ENCODE measurements at regions not wholly inside any gene's neighbourhood (a gene's known extent, or its start where the extent isn't known, plus 50 kb on each side); places are given as distances from the start of the nearest gene placed in this dataset.
A peak's percentile ranks its signal among the peaks of the same experiment; 100 is the strongest.
"Not testable (repeated sequence)": the region's sequence is repeated elsewhere in the genome, so short reads cannot be mapped to it uniquely, and the experiment has no call there.

DNA sequence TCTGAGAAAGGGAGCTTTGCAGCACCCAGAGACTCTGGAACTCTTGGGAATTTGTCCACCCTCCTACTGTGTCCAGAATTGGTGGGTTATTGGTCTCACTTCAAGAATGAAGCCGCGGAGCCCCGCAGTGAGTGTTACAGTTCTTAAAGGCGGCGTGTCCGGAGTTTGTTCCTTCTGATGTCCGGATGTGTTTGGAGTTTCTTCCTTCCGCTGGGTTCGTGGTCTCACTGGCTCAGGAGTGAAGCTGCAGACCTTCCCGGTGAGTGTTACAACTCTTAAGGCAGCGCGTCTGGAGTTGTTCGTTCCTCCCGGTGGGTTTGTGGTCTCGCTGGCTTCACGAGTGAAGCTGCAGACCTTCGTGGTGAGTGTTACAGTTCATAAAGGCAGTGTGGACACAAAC, 824.7 kb downstream of the LRRTM4 start:
- intact Hi-C loops (cut with DNase I), result not testable (repeated sequence)

DNA sequence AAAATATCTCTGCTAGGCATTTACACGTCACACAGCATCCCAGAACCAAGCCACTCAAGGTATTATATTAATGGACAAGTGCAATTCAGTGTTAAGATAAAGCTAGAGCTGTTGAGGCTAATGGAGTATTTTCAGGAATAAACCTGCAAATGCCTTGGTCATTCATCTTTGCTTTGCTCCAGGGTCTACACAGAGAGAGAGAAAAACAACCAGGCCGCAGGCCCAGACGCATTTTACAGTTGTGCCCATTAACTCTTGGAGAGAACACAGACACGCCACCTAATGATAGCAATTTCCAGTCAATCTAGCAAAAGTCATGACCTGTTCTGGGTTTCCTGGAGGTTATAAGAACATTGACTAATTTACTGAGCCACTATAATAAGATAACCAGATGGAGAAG, 829.3 kb downstream of the LRRTM4 start:
- DNase-seq (ENCODE audit: low spot score), result no peak
- intact Hi-C loops (cut with DNase I), result no loop called here

More for the DNA sequence above, 824.7 kb downstream of the LRRTM4 start:
- DNase-seq (ENCODE audit: low spot score), result peak; percentile 58

DNA sequence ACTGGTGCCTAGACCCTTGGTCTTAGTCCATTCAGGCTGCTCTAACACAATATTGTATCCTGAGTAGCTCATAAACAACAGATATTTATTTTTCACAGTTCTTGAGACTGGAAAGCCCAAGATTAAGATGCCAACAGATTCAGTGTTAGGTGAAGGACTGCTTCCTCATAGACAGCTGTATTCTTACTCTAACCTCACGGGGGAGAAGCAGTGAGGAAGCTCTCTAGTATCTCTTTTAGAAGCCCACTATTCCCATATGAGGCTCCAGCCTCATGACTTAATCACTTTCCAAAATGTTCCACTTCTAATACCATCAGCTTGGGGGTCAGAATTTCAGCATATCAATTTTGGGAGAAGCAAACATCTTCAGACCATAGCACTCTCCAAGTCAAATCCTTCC, 833.4 kb downstream of the LRRTM4 start:
- DNase-seq (ENCODE audit: low spot score), result no peak
- intact Hi-C loops (cut with DNase I), result no loop called here

DNA sequence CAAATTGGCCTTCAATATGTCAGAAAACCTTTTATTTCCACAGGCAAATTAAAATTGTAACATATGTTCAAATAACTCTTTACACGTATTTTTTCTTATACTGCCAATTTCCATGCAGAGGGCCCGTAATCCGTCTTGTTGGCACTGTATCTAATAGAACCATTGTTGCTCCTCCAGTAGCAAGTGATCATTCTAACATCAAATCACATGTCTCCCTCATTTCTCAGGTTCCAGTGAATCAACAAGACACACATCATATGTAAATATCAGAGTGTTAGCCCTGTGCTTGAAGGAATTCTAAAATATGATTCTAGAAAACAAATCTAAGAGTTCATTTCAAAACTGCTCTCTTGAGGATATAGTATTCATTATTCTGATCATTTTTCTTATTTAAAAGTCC, 834.3 kb downstream of the LRRTM4 start:
- intact Hi-C loops (cut with DNase I), result no loop called here
- no peak for DNase-seq (ENCODE audit: low spot score)

DNA sequence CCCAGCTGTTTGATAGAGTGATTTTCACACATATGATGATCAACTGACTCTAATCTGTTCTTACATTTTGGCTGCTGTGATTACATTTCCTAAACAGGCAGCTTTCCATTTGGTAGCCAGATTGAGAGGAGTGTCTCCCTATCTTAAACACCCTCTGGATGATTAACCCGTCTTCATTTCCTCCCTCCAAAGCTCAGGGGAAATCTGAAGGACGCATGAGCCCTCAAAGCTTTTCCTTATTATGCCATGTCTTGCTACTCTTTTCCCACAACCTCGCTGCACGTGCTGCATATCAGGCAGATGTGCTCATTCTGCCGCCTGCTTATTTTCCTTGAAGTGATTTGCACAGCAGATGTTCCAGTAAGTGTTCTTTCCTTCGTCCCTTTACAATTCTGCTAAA, 837.4 kb downstream of the LRRTM4 start:
- DNase-seq (ENCODE audit: low spot score), result no peak
- intact Hi-C loops (cut with DNase I), result no loop called here

DNA sequence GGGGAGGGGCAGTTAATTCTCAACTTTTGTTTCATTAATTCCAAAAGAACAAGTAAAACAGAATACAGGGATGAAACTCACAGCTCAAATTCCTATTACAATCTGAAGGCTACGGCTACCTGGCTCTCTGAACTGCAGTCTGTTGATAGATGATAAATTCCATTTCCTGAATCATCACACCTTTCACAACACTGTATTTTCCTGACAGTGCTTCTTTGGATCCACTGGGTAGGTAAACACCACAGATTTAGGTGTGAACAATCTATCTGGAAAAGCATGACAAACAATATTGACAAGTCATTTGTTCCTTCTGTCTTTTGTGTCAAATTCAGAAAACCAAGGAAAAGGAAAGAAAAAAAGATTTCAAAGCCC, 843.2 kb downstream of the LRRTM4 start:
- intact Hi-C loops (cut with DNase I), result no loop called here
- DNase-seq (ENCODE audit: low spot score), result no peak

DNA sequence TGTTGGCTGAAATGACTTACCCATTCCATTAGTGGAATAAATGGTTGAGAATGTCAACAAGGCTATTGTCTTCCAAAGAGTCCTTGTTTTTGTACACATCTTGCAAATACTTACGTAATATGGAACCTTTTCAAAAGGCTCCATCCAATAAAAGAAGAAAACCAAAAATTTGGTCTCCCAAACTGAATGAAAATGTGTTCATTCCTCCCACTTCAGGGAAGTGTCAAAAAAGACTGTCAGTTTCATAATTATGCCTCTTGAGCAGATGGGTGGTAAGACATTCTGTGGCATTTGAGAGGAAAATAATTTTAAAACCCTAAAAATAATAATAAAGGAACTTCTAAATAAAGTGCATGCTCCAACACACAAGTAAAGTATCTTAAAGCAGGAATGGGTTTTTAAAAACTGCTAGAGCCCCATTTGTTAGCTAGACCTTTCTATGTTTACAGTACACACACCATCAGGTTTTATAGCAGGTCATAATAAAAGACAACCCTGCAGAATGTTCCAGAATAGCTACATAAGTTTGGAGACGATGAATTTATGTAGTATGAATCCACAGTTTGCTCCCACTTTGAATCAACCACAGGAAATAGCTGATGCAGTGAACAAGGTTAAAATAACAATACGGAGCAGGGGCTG, 843.7 kb downstream of the LRRTM4 start:
- DNase-seq (ENCODE audit: low spot score), result no peak
- intact Hi-C loops (cut with DNase I), result no loop called here

DNA sequence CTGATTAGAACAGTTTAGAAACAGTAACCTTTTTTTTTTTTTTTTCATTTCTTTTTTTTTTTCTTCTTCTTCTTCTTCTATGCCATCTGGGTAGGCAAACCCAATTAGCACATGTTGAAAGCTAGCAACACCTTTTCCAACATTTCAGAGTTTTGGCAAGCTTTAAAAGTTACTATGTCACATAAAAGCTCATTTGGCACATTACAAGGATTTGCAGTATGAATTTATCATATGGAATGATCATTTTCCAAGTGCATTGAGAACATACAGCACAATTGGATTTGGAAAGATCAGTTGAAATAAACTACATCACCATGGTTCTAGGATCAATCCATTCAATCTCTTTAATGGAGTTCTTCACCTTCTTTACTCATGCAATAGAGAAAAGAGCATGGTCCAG, 847.0 kb downstream of the LRRTM4 start:
- no peak for DNase-seq (ENCODE audit: low spot score)
- intact Hi-C loops (cut with DNase I), result no loop called here

DNA sequence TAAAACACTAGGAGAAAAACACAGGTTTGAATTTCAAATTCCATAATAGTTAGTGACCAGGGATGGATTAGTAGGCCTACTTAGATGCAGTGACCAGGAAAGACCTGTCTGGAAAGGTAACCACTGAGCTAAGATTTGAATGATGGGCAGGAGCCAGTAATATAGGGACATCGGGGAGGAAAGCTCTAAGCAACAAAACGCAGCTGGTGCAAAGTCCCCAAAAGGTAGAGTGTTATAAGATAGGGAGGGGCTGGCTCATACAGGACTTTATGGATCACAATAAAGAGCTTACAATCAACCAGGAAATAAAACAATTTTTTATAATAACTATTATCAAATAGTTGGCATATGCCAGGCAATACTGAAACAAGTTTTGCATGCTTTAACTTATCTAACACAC, 849.4 kb downstream of the LRRTM4 start:
- intact Hi-C loops (cut with DNase I), result no loop called here
- DNase-seq (ENCODE audit: low spot score), result no peak

DNA sequence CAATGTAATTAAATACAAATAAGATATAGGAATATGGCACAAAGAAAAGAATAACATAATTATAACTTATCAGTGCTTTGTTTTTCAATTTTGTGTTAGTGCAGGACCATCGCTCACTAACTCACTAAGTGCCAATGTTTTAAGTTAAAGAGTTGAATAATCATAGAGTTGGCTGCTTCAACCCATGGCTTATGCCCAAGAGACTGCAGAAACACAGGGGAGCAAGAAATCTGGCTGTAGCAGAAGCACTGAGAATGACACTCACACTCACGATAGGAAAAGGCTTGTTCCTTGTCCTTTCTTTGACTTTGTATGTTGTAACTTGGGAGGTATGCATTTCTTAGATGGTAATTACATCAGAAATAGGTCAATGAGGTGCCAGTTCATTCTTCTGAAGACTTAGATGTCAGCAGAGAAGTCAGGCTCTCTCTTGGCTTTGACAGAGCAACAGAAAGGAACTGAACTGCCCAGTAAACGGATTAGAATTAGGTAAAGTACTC, 852.2 kb downstream of the LRRTM4 start:
- intact Hi-C loops (cut with DNase I), result no loop called here
- no peak for DNase-seq (ENCODE audit: low spot score)

DNA sequence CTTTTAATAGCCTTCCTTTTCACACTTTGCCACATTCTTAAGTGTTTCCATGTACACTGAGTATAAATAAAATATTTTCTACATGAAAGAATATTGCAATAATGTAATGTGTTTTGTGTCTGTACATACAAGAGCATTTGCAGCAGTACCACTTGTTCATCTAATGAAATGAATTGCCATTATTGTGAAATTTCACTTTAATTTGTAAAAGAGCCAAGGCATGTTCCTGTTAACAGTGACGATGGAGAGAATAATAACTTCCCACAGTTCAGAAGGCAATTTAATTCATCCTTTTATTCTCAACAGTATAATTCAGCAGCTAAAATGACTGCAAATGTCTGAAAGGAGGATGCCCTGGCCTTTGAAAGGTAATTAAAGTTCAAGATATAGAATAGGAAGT, 853.9 kb downstream of the LRRTM4 start:
- intact Hi-C loops (cut with DNase I), result no loop called here
- DNase-seq (ENCODE audit: low spot score), result no peak

DNA sequence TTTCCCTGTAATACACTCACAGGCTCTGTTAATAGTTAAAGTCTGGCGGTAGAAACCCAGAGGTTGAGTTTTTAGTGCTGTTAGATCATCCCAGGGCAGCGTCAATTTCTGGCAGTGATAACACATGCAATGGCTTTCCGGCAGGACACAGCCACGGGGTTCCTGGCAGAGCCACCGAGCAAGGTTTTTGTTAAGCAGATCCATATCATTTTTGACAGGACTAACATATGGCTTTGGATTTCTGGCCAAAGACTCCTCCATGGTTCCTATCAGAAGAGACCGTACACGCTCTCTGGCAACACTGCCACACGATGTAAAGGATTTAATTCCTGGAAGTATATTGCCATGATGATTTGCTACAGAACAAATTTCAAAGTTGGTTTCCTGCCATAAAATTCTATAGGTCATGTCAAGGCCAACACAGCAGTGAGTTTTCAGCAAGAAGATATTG, 854.3 kb downstream of the LRRTM4 start:
- no peak for DNase-seq (ENCODE audit: low spot score)
- intact Hi-C loops (cut with DNase I), result no loop called here

DNA sequence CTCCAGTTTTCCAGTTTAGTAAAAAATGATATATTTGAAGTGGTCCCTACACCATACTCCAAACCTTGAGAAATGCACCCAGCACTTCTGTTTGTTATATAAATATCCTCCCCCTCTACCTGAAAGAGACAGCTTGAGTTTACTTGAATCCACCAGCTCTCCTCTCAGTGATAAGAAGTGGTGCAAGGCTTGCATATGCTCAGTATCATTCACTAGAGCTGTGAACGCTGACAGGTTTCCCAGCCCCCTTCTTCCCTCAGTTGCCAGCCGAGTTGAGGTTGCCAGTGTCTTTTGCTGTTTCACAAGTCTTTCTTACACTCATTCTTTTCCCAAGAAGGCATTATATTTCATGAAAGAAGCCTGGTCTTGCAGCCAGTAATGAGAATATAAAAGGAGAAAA, 880.0 kb downstream of the LRRTM4 start:
- intact Hi-C loops (cut with DNase I), result no loop called here
- no peak for DNase-seq (ENCODE audit: low spot score)

DNA sequence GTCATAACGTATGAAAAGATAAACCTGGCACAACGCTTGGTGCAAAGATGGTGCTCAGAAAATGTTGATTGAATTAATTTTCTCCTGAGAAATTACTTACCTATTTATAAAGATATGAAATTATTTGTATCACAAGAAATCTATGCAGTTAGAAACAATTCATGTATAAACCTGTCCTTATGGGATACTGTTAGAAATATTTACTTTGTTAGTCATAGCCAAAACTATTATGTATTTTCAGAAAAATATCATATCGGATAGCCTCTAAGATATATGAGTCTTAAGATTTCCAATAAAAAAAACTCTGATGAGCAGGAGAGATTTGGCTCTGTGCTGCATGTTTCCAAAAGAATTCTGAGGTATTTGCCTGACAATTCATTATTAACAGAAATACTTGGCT, 880.7 kb downstream of the LRRTM4 start:
- intact Hi-C loops (cut with DNase I), result no loop called here
- no peak for DNase-seq (ENCODE audit: low spot score)

DNA sequence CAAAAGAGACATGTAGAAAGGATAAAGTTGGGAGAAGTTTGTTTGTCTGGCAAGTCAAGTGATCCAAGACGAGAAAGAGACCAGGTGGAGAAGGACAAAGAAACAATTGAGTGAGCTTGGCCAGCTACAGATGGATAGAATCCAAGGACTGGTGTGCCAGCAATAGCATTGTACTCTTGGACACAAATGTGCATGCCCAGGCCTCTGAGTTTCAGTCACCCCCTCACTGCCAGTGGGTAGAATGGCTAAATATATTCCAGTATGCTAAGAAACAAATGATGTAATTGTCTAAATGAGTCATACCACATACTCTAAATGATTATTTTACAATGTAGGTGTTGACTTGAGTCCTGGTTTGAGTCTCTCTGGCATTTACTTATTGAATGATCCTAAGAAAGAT, 881.3 kb downstream of the LRRTM4 start:
- intact Hi-C loops (cut with DNase I), result no loop called here
- no peak for DNase-seq (ENCODE audit: low spot score)

DNA sequence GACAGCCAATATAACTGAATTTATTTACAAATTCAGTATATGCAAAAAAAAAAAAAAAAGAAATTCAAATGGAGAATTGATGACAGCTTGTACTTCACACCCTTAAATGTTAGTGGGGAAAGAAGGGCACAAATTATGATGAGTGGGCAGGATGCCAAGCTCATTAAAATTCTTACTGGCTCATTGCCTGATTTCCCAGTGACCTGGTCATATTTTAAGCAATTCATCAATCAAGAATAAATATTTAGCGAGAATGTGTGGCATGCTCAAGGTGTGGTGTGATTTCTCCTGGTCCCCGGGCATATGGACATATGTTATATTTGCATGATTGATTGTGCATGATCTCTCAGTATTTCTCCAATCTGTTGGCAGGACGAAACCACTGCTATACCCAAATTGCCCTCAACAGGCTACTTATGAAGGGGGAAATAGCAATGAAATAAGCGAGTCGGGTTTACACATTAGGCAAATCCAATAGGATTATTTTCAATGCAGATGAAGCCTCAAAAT, 883.0 kb downstream of the LRRTM4 start:
- intact Hi-C loops (cut with DNase I), result no loop called here
- DNase-seq (ENCODE audit: low spot score), result no peak

DNA sequence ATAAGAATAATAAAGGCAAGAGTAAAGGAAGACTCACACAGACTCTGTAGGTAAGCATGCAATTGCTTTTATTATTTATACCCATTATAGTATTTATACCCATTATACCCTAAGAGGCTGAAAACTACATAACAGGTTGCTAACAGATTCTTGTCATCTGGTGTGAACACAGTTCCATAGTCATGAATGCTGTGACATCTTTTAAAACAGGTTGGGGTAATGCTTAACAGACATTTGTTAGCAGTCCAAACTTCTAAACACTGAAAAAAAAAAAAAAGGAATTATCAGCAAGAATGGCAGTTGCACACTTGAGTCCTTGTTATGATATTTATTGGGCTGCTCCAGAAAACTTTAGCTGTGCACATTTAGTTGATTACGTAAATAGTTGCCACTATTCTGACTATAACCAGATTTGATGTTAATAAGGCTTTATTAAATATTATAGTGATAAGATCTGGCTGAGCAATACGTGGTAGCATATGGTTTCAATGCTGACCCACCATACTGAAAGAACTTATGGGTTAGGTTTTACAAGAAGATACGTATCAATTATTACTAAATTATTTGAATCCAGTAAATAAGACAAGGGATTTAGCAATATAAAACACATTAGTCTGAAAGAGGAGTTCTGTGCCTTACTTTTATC, 888.8 kb downstream of the LRRTM4 start:
- intact Hi-C loops (cut with DNase I), result no loop called here
- DNase-seq (ENCODE audit: low spot score), result no peak

DNA sequence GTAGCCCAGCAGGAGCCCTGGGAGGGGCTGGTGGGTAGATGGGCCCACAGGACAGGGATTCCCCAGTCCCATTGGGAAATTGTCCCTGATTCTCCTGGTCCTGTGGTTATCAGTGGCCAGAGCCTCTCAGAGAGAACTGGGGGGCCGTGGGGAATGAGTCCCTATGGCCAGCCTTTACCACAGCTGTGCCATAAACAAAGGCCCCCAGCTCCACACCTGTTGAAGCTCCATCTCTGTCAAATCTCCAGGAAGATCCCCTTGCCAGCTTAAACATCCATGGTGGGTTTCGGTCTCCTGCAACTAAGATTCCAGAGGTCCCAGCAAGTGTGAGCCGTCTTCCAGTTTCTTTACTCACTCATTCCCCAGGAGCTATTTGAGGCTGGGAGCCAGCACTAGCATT, 897.1 kb downstream of the LRRTM4 start:
- intact Hi-C loops (cut with DNase I), result no loop called here
- no peak for DNase-seq (ENCODE audit: low spot score)

DNA sequence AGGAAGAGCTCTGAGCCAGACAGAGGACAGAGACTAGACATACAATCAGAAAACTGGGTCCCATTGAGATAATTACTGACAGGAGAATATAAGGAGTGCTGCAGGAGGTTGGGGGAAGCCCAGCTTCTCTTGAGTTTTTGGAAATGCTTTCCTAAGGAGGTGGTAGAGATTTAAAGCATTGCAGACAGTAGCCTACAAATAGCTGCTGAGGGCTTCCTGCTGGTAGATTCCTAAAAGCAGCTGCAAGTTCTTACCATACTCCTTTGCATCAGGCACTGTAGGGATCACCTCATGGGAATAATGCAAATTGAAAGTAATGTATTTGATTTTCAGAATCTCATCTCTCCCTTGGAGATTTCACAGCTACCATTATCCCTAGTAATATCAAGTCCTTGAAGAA, 902.6 kb upstream of the GCFC2 start:
- intact Hi-C loops (cut with DNase I), result no loop called here
- DNase-seq (ENCODE audit: low spot score), result no peak

DNA sequence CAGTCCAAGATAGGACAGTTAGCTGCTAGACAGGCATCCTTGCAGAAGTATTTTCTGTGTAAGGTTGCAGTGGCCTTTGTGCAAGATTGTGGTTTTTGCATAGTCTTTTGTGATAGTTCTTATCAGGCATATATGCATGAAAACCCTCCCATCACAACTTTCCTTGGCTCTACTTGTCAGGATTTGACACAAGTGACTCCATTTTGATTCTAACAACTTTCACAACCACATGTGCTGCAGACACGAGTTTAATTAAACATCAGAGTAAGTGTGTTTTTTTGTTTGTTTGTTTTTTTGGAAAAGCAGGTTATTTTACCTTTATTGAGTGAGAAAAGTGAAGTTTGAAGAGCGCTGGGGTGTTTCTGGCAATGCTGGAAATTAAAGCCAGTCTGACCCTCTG, 902.0 kb upstream of the GCFC2 start:
- intact Hi-C loops (cut with DNase I), result no loop called here
- DNase-seq (ENCODE audit: low spot score), result no peak

DNA sequence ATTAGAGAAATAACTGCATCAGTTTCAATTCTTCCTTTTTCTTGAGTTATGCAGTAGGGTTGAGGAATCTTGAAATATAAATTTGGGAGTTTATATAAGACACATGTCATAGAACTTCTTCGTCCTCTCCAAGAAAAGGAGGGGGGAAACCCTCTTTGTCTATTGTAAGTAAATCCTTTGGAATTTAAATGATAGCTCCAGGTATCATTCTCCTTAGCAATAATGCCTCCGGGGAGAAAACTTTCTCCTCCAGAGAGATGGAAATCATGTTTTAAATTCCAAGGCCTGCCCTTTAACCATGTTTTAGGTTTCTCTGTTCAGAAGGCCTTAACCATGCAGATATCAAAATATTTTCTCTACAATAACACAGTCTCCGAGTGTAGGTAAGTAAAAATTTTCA, 899.7 kb upstream of the GCFC2 start:
- intact Hi-C loops (cut with DNase I), result no loop called here
- no peak for DNase-seq (ENCODE audit: low spot score)
